ENCODE measurements at regions not wholly inside any gene's neighbourhood (a gene's known extent, or its start where the extent isn't known, plus 50 kb on each side); places are given as distances from the start of the nearest gene placed in this dataset.
A peak's percentile ranks its signal among the peaks of the same experiment; 100 is the strongest.

DNA sequence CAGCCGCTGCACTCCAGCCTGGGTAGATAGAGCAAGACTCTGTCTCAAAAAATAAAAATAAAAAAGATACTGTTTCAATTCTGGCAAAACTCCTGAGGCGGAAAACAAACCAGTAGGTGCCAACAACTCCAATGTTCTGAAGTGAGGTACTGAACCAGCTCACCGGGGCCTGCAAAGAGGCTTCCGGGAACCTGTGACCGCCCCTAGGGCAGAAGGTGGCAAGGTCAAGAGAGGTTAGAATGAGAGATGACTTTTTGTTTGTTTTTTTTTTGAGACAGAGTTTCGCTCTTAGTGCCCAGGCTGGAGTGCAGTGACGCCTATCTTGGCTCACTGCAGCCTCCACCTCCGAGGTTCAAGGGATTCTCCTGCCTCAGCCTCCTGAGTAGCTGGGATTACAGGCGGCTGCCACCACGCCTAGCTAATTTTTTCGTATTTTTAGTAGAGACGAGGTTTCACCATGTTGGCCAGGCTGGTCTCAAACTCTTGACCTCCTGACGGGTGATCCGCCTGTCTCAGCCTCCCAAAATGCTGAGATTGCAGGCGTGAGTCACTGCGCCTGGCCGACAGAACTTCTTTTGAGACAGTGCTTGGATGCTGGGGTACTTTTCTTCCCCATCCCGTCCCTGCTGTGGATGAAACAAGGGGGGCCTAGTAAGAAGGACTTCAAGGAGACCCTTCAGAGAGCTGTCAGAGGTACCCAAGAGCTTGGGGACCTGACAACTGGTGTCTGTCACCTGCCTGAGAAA lies 91.9 kb upstream of the SLC25A33 start:
- Histone ChIP-seq H4K20me1 (ENCODE audit: insufficient read depth, low read length) (no peaks in the 10 kb centered on the region), H3K27ac (ENCODE audit: low read length) (no peak overlapping the region), H3K79me2 (ENCODE audit: low read length) (no peaks in the 10 kb centered on the region), H3K4me3 (ENCODE audit: low read length) (no peak overlapping the region), H3K36me3 (replicated peaks; ENCODE audit: low read depth, low read length) (no peaks in the 10 kb centered on the region), H3K9ac (ENCODE audit: low read length) (no peak overlapping the region), H3K9me3 (ENCODE audit: insufficient read depth, low read length) (no peaks in the 10 kb centered on the region), H2AFZ (ENCODE audit: low read depth, low read length) (no peak overlapping the region), H3K27me3 (ENCODE audit: low read depth, low read length) (no peaks in the 10 kb centered on the region), H3K4me2 (ENCODE audit: low read length) (no peak overlapping the region), H3K4me1 (ENCODE audit: low read length) (no peaks in the 10 kb centered on the region)
- TF ChIP-seq CTCF (IDR thresholded peaks at IDR 0.05; ENCODE audit: low read depth, low read length), result no peak
- no peak for TF ChIP-seq EZH2phosphoT487 (IDR thresholded peaks at IDR 0.05; ENCODE audit: low read depth)

GRCh38 chr1:9448132-9449109 lies 90.8 kb upstream of the SLC25A33 start:
- no peaks in the 10 kb centered on the region for H3K4me1 ChIP-seq (ENCODE audit: low read length)
- no peaks in the 10 kb centered on the region for H3K36me3 ChIP-seq (replicated peaks; ENCODE audit: low read depth, low read length)
- H3K9ac ChIP-seq (ENCODE audit: low read length), result no peak overlapping the region
- no peaks in the 10 kb centered on the region for H4K20me1 ChIP-seq (ENCODE audit: insufficient read depth, low read length)
- 0 out of 2 replicates have a peak overlapping the region, but pooled peaks have one; percentile 21 for H2AFZ ChIP-seq (ENCODE audit: low read depth, low read length)
- no peak for TF ChIP-seq EZH2phosphoT487 (IDR thresholded peaks at IDR 0.05; ENCODE audit: low read depth)
- TF ChIP-seq CTCF (IDR thresholded peaks at IDR 0.05; ENCODE audit: low read depth, low read length), result no peak
- H3K4me2 ChIP-seq (ENCODE audit: low read length), result peak overlapping the region; percentile 9; the same call in 1 of the 2 replicates
- no peaks in the 10 kb centered on the region for H3K9me3 ChIP-seq (ENCODE audit: insufficient read depth, low read length)
- no peaks in the 10 kb centered on the region for H3K79me2 ChIP-seq (ENCODE audit: low read length)
- H3K27ac ChIP-seq (ENCODE audit: low read length), result no peak overlapping the region
- H3K4me3 ChIP-seq (ENCODE audit: low read length), result no peak overlapping the region
- H3K27me3 ChIP-seq (ENCODE audit: low read depth, low read length), result no peaks in the 10 kb centered on the region

GRCh38 chr1:9449110-9449627 lies 90.1 kb upstream of the SLC25A33 start:
- no peak overlapping the region for H3K27ac ChIP-seq (ENCODE audit: low read length)
- H3K4me1 ChIP-seq (ENCODE audit: low read length), result no peaks in the 10 kb centered on the region
- H3K9ac ChIP-seq (ENCODE audit: low read length), result no peak overlapping the region
- no peak overlapping the region for H3K4me3 ChIP-seq (ENCODE audit: low read length)
- H3K9me3 ChIP-seq (ENCODE audit: insufficient read depth, low read length), result no peaks in the 10 kb centered on the region
- peak overlapping the region; percentile 9; the same call in 1 of the 2 replicates for H3K4me2 ChIP-seq (ENCODE audit: low read length)
- no peaks in the 10 kb centered on the region for H3K27me3 ChIP-seq (ENCODE audit: low read depth, low read length)
- no peak for TF ChIP-seq EZH2phosphoT487 (IDR thresholded peaks at IDR 0.05; ENCODE audit: low read depth)
- H2AFZ ChIP-seq (ENCODE audit: low read depth, low read length), result 0 out of 2 replicates have a peak overlapping the region, but pooled peaks have one; percentile 21
- no peaks in the 10 kb centered on the region for H3K79me2 ChIP-seq (ENCODE audit: low read length)
- no peaks in the 10 kb centered on the region for H3K36me3 ChIP-seq (replicated peaks; ENCODE audit: low read depth, low read length)
- H4K20me1 ChIP-seq (ENCODE audit: insufficient read depth, low read length), result no peaks in the 10 kb centered on the region

DNA sequence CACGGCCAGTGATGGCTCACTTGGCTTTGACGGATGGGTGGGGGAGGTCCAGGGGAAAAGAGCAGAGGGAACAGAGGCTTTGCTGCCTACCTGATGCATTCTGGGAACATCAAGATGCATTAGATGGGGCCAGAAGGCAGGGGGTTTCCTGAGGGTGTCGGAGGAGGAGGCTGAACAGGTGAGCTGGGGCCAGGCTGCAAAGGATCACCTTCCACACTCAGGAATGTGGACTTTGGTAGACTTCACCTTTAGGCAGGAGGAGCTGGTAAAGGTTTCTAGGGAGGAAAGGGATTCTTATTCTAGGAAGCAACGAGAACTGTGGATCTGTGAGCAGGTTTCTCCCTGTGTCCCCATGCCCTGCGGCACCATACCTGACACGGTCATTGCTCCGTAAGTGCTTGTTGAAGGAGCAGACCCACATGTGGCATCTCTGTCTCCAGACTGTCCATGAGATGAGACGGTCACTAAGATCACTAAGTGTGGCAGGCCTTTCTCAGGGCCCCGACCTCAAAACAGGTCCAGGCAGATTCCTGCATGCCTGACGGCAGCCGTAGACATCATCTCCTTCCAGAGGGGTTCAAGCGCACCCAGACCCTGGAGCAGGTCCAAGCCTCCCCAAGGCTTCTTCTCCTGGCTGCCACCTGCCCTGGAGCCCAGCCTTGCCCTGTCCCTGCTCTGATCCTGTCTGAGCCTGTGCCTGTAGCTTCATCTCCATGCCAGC lies 89.1 kb upstream of the SLC25A33 start:
- Histone ChIP-seq H2AFZ (ENCODE audit: low read depth, low read length) (no peak overlapping the region), H4K20me1 (ENCODE audit: insufficient read depth, low read length) (no peaks in the 10 kb centered on the region), H3K36me3 (replicated peaks; ENCODE audit: low read depth, low read length) (no peaks in the 10 kb centered on the region), H3K27me3 (ENCODE audit: low read depth, low read length) (no peaks in the 10 kb centered on the region), H3K9ac (ENCODE audit: low read length) (no peak overlapping the region), H3K4me3 (ENCODE audit: low read length) (no peak overlapping the region), H3K79me2 (ENCODE audit: low read length) (no peaks in the 10 kb centered on the region), H3K4me1 (ENCODE audit: low read length) (no peaks in the 10 kb centered on the region), H3K27ac (ENCODE audit: low read length) (no peak overlapping the region), H3K4me2 (ENCODE audit: low read length) (no peak overlapping the region), H3K9me3 (ENCODE audit: insufficient read depth, low read length) (no peaks in the 10 kb centered on the region)
- TF ChIP-seq CTCF (IDR thresholded peaks at IDR 0.05; ENCODE audit: low read depth, low read length) (no peak), EZH2phosphoT487 (IDR thresholded peaks at IDR 0.05; ENCODE audit: low read depth) (no peak)
